ENCODE measurements at regions not wholly inside any gene's neighbourhood (a gene's known extent, or its start where the extent isn't known, plus 50 kb on each side); places are given as distances from the start of the nearest gene placed in this dataset.

- H3K4me3 ChIP-seq (ENCODE audit: severe bottlenecking) = no peak overlapping the region
- ATAC-seq (ENCODE audit: low read depth) (no peak), DNase-seq (ENCODE audit: low spot score) (no peak)
- TF ChIP-seq CTCF (IDR thresholded peaks at IDR 0.05; ENCODE audit: poor library complexity, severe bottlenecking) = no peak
- H3K27me3 ChIP-seq (ENCODE audit: insufficient read depth, poor library complexity, severe bottlenecking) = no peaks in the 10 kb centered on the region
- H3K4me1 ChIP-seq (ENCODE audit: insufficient read depth, poor library complexity, severe bottlenecking) = no peaks in the 10 kb centered on the region
- no peaks in the 10 kb centered on the region for H3K9me3 ChIP-seq (ENCODE audit: severe bottlenecking)
- no peaks in the 10 kb centered on the region for H3K36me3 ChIP-seq (ENCODE audit: low read depth)
- H3K27ac ChIP-seq (ENCODE audit: poor library complexity, severe bottlenecking) = no peak overlapping the region
These were observed 387.8 kb downstream of the OMA1 start for GRCh38 chr1:58158506-58159433.

GRCh38 chr1:58158016-58158415 lies 388.5 kb downstream of the OMA1 start:
- no peak overlapping the region for H3K4me3 ChIP-seq (ENCODE audit: severe bottlenecking)
- H3K27ac ChIP-seq (ENCODE audit: poor library complexity, severe bottlenecking) = no peak overlapping the region
- H3K36me3 ChIP-seq (ENCODE audit: low read depth) = no peaks in the 10 kb centered on the region
- no peaks in the 10 kb centered on the region for H3K27me3 ChIP-seq (ENCODE audit: insufficient read depth, poor library complexity, severe bottlenecking)
- ATAC-seq (ENCODE audit: low read depth) = no peak
- DNase-seq (ENCODE audit: low spot score) = no peak
- H3K4me1 ChIP-seq (ENCODE audit: insufficient read depth, poor library complexity, severe bottlenecking) = no peaks in the 10 kb centered on the region
- TF ChIP-seq CTCF (IDR thresholded peaks at IDR 0.05; ENCODE audit: poor library complexity, severe bottlenecking) = no peak
- H3K9me3 ChIP-seq (ENCODE audit: severe bottlenecking) = no peaks in the 10 kb centered on the region

- H3K9me3 ChIP-seq (ENCODE audit: severe bottlenecking) = no peaks in the 10 kb centered on the region
- H3K27ac ChIP-seq (ENCODE audit: poor library complexity, severe bottlenecking) = no peak overlapping the region
- no peaks in the 10 kb centered on the region for H3K36me3 ChIP-seq (ENCODE audit: low read depth)
- no peaks in the 10 kb centered on the region for H3K4me1 ChIP-seq (ENCODE audit: insufficient read depth, poor library complexity, severe bottlenecking)
- DNase-seq (ENCODE audit: low spot score) (no peak), ATAC-seq (ENCODE audit: low read depth) (no peak)
- H3K4me3 ChIP-seq (ENCODE audit: severe bottlenecking) = no peak overlapping the region
- no peak for TF ChIP-seq CTCF (IDR thresholded peaks at IDR 0.05; ENCODE audit: poor library complexity, severe bottlenecking)
- no peaks in the 10 kb centered on the region for H3K27me3 ChIP-seq (ENCODE audit: insufficient read depth, poor library complexity, severe bottlenecking)
These were observed 389.3 kb downstream of the OMA1 start for GRCh38 chr1:58157256-58157655.

- H3K27me3 ChIP-seq (ENCODE audit: insufficient read depth, poor library complexity, severe bottlenecking) = no peaks in the 10 kb centered on the region
- ATAC-seq (ENCODE audit: low read depth) = no peak
These were observed 389.7 kb downstream of the OMA1 start for GRCh38 chr1:58156831-58157230.

More at GRCh38 chr1:58156831-58157230, 389.7 kb downstream of the OMA1 start:
- DNase-seq (ENCODE audit: low spot score) = no peak
- Histone ChIP-seq H3K36me3 (ENCODE audit: low read depth) (no peaks in the 10 kb centered on the region), H3K9me3 (ENCODE audit: severe bottlenecking) (no peaks in the 10 kb centered on the region), H3K4me1 (ENCODE audit: insufficient read depth, poor library complexity, severe bottlenecking) (no peaks in the 10 kb centered on the region), H3K4me3 (ENCODE audit: severe bottlenecking) (no peak overlapping the region), H3K27ac (ENCODE audit: poor library complexity, severe bottlenecking) (no peak overlapping the region)
- no peak for TF ChIP-seq CTCF (IDR thresholded peaks at IDR 0.05; ENCODE audit: poor library complexity, severe bottlenecking)
